Nephron progenitor cell (in vitro differentiated cells): ENCODE measurements at regions not wholly inside any gene's neighbourhood (a gene's known extent, or its start where the extent isn't known, plus 50 kb on each side); places are given as distances from the start of the nearest gene placed in this dataset.
A peak's percentile ranks its signal among the peaks of the same experiment; 100 is the strongest.

Experiments
- DNase-seq: peaks from one replicate; pipeline ENCODE4 v3.0.0; 2021
- H3K27ac Mint-ChIP-seq: 2 replicates; pipeline ENCODE4 v1.8.0; 2021; ENCODE audit warnings: mild to moderate bottlenecking, moderate library complexity, mixed read lengths
- H3K27me3 Mint-ChIP-seq: 2 replicates; pipeline ENCODE4 v1.8.0; 2021; ENCODE audit warnings: mild to moderate bottlenecking, low read depth, mixed read lengths; ENCODE audit not compliant: poor library complexity
- H3K36me3 Mint-ChIP-seq: 2 replicates; pipeline ENCODE4 v1.8.0; 2021; ENCODE audit warnings: low read depth, mixed read lengths
- H3K4me1 Mint-ChIP-seq: 2 replicates; pipeline ENCODE4 v1.8.0; 2021; ENCODE audit warnings: mixed read lengths
- H3K4me3 Mint-ChIP-seq: 2 replicates; pipeline ENCODE4 v1.8.0; 2021; ENCODE audit warnings: mild to moderate bottlenecking, moderate library complexity, mixed read lengths
- H3K9me3 Mint-ChIP-seq: 2 replicates; pipeline ENCODE4 v1.8.0; 2021; ENCODE audit warnings: mild to moderate bottlenecking, moderate library complexity, mixed read lengths
- TF ChIP-seq, protein P1 (sequence below): fragments of 200-600 bp; sonication (generic); IDR thresholded peaks from 2 replicates; pipeline ENCODE4 v1.5.0; 2021; ENCODE audit warnings: antibody characterized with exemption

DNA sequence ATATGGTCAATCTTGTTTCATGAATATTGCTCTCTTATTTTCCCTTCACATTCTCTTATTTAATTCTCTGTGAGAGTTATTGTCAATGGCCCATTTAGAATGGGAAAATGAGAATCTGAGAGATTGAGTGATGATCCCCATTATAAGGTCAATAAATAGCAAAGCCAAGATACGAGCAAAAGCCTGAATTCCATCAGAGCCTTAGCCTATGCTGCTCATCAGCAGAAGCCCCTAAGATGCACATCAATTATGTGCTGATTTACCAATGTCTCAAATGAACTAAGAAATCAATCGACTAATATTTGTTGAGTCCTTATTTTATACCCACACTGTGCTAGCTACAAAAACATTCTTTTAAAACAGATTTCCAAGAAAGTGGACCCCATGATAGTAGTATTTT lies 330.8 kb upstream of the DDI1 start:
- no peak for DNase-seq
- no peaks in the 10 kb centered on the region for H3K27me3 Mint-ChIP-seq
- peaks cover 6% of the 10 kb centered on the region for H3K9me3 Mint-ChIP-seq
- H3K4me1 Mint-ChIP-seq: no peaks in the 10 kb centered on the region
- no peak overlapping the region for H3K4me3 Mint-ChIP-seq
- no peaks in the 10 kb centered on the region for H3K36me3 Mint-ChIP-seq
- TF ChIP-seq, protein P1, sequence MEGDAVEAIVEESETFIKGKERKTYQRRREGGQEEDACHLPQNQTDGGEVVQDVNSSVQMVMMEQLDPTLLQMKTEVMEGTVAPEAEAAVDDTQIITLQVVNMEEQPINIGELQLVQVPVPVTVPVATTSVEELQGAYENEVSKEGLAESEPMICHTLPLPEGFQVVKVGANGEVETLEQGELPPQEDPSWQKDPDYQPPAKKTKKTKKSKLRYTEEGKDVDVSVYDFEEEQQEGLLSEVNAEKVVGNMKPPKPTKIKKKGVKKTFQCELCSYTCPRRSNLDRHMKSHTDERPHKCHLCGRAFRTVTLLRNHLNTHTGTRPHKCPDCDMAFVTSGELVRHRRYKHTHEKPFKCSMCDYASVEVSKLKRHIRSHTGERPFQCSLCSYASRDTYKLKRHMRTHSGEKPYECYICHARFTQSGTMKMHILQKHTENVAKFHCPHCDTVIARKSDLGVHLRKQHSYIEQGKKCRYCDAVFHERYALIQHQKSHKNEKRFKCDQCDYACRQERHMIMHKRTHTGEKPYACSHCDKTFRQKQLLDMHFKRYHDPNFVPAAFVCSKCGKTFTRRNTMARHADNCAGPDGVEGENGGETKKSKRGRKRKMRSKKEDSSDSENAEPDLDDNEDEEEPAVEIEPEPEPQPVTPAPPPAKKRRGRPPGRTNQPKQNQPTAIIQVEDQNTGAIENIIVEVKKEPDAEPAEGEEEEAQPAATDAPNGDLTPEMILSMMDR: no peak
- H3K27ac Mint-ChIP-seq: no peak overlapping the region

DNA sequence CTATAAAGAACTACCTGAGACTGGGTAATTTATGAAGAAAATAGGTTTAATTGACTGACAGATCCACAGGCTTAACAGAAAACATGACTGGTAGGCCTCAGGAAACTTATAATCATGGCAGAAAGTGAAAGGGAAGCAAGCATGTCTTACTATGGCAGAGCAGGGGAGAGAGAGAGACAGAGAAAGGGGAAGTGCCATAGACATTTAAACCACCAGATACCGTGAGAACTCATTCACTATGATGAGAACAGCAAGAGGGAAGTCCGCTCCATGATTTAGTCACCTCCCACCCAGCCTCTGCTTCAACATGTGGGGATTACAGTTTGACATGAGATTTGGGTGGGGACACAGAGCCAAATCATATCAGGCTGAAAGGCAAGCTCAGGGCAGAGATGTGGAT lies 327.1 kb upstream of the DDI1 start:
- Mint-ChIP-seq H3K27ac (peak overlapping the region; percentile 8), H3K27me3 (no peaks in the 10 kb centered on the region), H3K4me1 (no peaks in the 10 kb centered on the region), H3K4me3 (no peak overlapping the region), H3K36me3 (no peaks in the 10 kb centered on the region), H3K9me3 (peaks cover 6% of the 10 kb centered on the region)
- TF ChIP-seq, protein P1: no peak
- no peak for DNase-seq

DNA sequence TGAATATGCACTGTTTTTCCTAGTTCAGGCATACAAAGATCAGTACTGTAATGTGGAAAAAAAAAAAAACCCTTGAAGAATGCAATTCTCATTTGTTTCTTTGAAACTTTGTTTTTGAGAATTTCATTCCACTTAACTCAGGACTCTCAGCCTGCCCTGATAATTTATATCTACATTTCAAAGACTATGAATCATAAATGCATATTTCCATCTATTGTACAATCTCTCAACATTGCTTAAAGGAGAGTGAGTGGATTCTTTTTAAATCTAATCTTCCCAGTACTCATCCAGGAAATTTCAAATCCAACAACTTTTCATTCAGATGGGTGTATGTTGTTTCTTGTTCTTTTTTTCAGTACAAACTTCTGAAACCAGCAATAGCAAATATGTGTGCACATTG lies 322.2 kb upstream of the DDI1 start:
- no peak overlapping the region for H3K27ac Mint-ChIP-seq
- H3K36me3 Mint-ChIP-seq: no peaks in the 10 kb centered on the region
- no peaks in the 10 kb centered on the region for H3K27me3 Mint-ChIP-seq
- peaks cover 5% of the 10 kb centered on the region for H3K9me3 Mint-ChIP-seq
- H3K4me3 Mint-ChIP-seq: no peak overlapping the region
- DNase-seq: no peak
- TF ChIP-seq, protein P1: no peak
- H3K4me1 Mint-ChIP-seq: no peaks in the 10 kb centered on the region

DNA sequence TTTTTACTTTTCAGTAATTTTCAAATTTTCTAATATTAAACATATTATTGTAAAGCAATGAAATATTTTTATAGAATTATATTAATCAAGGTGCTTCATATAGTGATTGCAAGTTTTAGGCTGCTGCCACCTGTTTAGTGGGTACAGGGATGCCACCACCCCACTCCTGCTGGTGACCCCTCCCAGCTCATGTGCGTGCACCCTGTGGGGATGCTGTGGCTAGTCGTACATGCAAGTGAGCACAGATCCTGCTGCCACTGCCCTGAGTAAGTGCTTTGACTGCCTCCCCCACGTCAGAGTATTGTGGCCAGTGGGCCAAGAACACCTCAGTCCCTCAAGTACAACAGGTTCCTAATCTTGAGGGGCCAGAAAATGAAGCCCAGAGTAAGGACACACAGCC lies 320.1 kb upstream of the DDI1 start:
- Mint-ChIP-seq H3K27me3 (no peaks in the 10 kb centered on the region), H3K9me3 (peaks cover 2% of the 10 kb centered on the region), H3K27ac (no peak overlapping the region), H3K4me1 (no peaks in the 10 kb centered on the region), H3K36me3 (no peaks in the 10 kb centered on the region), H3K4me3 (no peak overlapping the region)
- no peak for DNase-seq
- TF ChIP-seq, protein P1: no peak

DNA sequence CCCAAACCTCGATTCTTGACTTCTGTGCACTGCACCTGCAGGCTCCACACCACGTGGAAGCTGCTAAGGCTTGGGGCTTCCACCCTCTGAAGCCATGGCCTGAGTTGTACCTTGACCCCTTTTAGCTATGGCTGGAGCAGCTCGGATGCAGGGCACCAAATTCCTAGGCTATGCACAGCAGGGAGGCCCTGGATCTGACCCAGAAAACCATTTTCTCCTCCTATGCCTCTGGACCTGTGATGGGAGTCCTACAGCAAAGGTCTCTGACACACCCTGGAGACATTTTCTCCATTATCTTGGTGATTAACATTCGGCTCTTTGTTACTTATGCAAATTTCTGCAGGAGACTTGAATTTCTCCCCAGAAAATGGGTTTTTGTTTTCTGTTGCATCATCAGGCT lies 309.2 kb upstream of the DDI1 start:
- Mint-ChIP-seq H3K4me3 (no peak overlapping the region), H3K36me3 (peaks cover 13% of the 10 kb centered on the region), H3K9me3 (peaks cover 54% of the 10 kb centered on the region), H3K27ac (no peak overlapping the region), H3K27me3 (no peaks in the 10 kb centered on the region), H3K4me1 (peaks cover 7% of the 10 kb centered on the region)
- TF ChIP-seq, protein P1: no peak
- DNase-seq: no peak

DNA sequence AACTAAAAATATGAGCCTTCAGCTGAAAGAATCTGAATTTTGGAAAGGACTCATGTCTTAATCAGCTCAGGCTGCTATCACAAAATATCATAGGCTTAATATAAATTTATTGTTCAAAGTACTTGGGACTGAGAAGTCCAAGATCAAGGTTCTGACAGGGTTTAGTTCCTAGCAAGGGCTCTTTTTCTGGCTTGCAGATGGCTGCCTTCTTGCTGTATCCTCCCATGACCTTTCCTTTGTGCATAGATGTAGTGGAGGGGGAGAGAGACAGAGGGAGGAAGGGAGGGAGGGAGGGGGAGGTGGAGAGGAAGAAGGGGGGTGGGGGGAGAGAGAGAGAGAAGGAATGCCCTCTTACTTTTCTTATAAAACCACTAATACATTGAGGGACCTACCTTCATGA lies 306.8 kb upstream of the DDI1 start:
- peaks cover 34% of the 10 kb centered on the region for H3K9me3 Mint-ChIP-seq
- TF ChIP-seq, protein P1: no peak
- H3K4me1 Mint-ChIP-seq: peaks cover 7% of the 10 kb centered on the region
- no peaks in the 10 kb centered on the region for H3K27me3 Mint-ChIP-seq
- peaks cover 13% of the 10 kb centered on the region for H3K36me3 Mint-ChIP-seq
- H3K27ac Mint-ChIP-seq: no peak overlapping the region
- DNase-seq: no peak
- peak overlapping the region; percentile 11 for H3K4me3 Mint-ChIP-seq
